Mesothelial cell of epicardium (in vitro differentiated cells): ENCODE measurements at regions not wholly inside any gene's neighbourhood (a gene's known extent, or its start where the extent isn't known, plus 50 kb on each side); places are given as distances from the start of the nearest gene placed in this dataset.

Source experiments
- DNase-seq, 2 experiments: peaks; one replicate each; pipeline ENCODE4 v3.0.0; 2021; ENCODE audit warnings: low spot score in 2 of 2; ENCODE audit not compliant: unreplicated experiment in 2 of 2
- H3K27ac Mint-ChIP-seq: 2 replicates; pipeline ENCODE4 v1.8.0; 2021; ENCODE audit warnings: mixed read lengths
- H3K27me3 Mint-ChIP-seq: 2 replicates; pipeline ENCODE4 v1.8.0; 2021; ENCODE audit warnings: low read depth, mixed read lengths
- H3K36me3 Mint-ChIP-seq: 2 replicates; pipeline ENCODE4 v1.8.0; 2021; ENCODE audit warnings: mixed read lengths
- H3K4me1 Mint-ChIP-seq: 2 replicates; pipeline ENCODE4 v1.8.0; 2021; ENCODE audit warnings: mixed read lengths
- H3K4me3 Mint-ChIP-seq: 2 replicates; pipeline ENCODE4 v1.8.0; 2021; ENCODE audit warnings: mild to moderate bottlenecking, moderate library complexity, mixed read lengths
- H3K9me3 Mint-ChIP-seq: 2 replicates; pipeline ENCODE4 v1.8.0; 2021; ENCODE audit warnings: mixed read lengths
- TF ChIP-seq, protein P1 (sequence below): fragments of 200-600 bp; sonication (generic); IDR thresholded peaks from one replicate; pipeline ENCODE4 v1.5.0; 2021; ENCODE audit warnings: antibody characterized with exemption; ENCODE audit not compliant: unreplicated experiment

DNA sequence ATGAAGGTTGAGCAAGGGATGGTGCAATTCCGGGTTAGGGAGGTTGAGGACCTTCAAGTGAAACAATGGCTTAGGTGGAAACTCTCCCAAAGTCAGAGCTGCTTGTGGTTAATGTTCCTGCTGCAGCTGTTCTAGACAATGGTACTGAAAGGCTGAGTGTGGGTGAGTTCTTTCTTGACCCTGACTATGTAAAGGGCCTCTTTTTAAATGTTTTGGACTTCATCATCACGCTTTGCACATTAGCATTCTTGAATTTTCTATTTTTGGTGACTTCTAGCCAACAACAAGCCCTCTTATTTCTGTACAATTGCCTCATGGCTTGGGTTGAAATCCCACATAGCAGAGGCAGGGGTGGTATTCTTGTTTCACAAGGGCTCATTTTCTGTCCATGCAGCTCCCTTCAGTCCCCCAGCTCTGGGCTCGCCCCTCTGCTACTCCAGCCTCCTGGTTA lies 136.3 kb upstream of the ANKRD55 start:
- H3K27me3 Mint-ChIP-seq = no peaks in the 10 kb centered on the region
- H3K27ac Mint-ChIP-seq = no peak overlapping the region
- H3K4me1 Mint-ChIP-seq = peaks cover 10% of the 10 kb centered on the region
- peaks cover 15% of the 10 kb centered on the region for H3K9me3 Mint-ChIP-seq
- TF ChIP-seq, protein P1, sequence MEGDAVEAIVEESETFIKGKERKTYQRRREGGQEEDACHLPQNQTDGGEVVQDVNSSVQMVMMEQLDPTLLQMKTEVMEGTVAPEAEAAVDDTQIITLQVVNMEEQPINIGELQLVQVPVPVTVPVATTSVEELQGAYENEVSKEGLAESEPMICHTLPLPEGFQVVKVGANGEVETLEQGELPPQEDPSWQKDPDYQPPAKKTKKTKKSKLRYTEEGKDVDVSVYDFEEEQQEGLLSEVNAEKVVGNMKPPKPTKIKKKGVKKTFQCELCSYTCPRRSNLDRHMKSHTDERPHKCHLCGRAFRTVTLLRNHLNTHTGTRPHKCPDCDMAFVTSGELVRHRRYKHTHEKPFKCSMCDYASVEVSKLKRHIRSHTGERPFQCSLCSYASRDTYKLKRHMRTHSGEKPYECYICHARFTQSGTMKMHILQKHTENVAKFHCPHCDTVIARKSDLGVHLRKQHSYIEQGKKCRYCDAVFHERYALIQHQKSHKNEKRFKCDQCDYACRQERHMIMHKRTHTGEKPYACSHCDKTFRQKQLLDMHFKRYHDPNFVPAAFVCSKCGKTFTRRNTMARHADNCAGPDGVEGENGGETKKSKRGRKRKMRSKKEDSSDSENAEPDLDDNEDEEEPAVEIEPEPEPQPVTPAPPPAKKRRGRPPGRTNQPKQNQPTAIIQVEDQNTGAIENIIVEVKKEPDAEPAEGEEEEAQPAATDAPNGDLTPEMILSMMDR = no peak
- H3K4me3 Mint-ChIP-seq = no peak overlapping the region
- H3K36me3 Mint-ChIP-seq = peaks cover 3% of the 10 kb centered on the region
- DNase-seq = no peak

- H3K4me3 Mint-ChIP-seq = no peak overlapping the region
- peaks cover 10% of the 10 kb centered on the region for H3K4me1 Mint-ChIP-seq
- no peaks in the 10 kb centered on the region for H3K27me3 Mint-ChIP-seq
- DNase-seq = no peak
- peaks cover 23% of the 10 kb centered on the region for H3K9me3 Mint-ChIP-seq
- no peak overlapping the region for H3K27ac Mint-ChIP-seq
- TF ChIP-seq, protein P1 = no peak
- H3K36me3 Mint-ChIP-seq = peaks cover 2% of the 10 kb centered on the region
These were observed 134.6 kb upstream of the ANKRD55 start for GRCh38 chr5:56367748-56368147.

- peaks cover 25% of the 10 kb centered on the region for H3K9me3 Mint-ChIP-seq
- H3K4me3 Mint-ChIP-seq = no peak overlapping the region
- H3K27me3 Mint-ChIP-seq = no peaks in the 10 kb centered on the region
- H3K4me1 Mint-ChIP-seq = peaks cover 10% of the 10 kb centered on the region
- no peak overlapping the region for H3K27ac Mint-ChIP-seq
- peaks cover 4% of the 10 kb centered on the region for H3K36me3 Mint-ChIP-seq
- DNase-seq = no peak
- TF ChIP-seq, protein P1 = no peak
These were observed 133.9 kb upstream of the ANKRD55 start for GRCh38 chr5:56366986-56367385.

- TF ChIP-seq, protein P1 = no peak
- Mint-ChIP-seq H3K27me3 (no peaks in the 10 kb centered on the region), H3K4me1 (peaks cover 40% of the 10 kb centered on the region), H3K4me3 (no peak overlapping the region), H3K36me3 (peaks cover 12% of the 10 kb centered on the region), H3K27ac (no peak overlapping the region), H3K9me3 (peaks cover 18% of the 10 kb centered on the region)
- DNase-seq = no peak
These were observed 128.3 kb upstream of the ANKRD55 start for GRCh38 chr5:56361398-56361797.

DNA sequence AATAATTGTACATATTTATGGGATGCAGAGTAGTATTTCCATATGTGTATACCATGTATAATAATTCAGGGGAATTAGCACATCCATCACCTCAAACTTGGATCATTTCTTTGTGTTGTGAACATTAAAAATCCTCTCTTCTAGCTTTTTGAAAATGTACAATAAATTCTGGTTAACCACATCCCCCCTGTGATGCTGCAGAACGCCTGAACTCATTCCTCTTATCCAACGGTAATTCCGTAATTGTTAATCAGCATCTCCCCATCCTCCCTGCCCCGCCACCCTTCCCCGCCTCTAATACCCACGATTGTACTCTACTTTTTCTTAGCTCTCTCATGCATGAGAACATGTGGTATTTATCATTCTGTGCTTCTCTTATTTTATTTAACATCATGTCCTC lies 127.7 kb upstream of the ANKRD55 start:
- Mint-ChIP-seq H3K27ac (no peak overlapping the region), H3K36me3 (peaks cover 12% of the 10 kb centered on the region), H3K4me3 (no peak overlapping the region), H3K9me3 (peaks cover 18% of the 10 kb centered on the region), H3K27me3 (no peaks in the 10 kb centered on the region), H3K4me1 (peaks cover 44% of the 10 kb centered on the region)
- TF ChIP-seq, protein P1 = no peak
- no peak for DNase-seq
